ENCODE measurements at regions not wholly inside any gene's neighbourhood (a gene's known extent, or its start where the extent isn't known, plus 50 kb on each side); places are given as distances from the start of the nearest gene placed in this dataset.

- no peak for ATAC-seq
- intact Hi-C loops (cut with DNase I, micrococcal nuclease) = no loop called here
- no peak for DNase-seq
These were observed 263.8 kb upstream of the TLE4 start for GRCh38 chr9:79308012-79308411.

- intact Hi-C loops (cut with DNase I, micrococcal nuclease) = no loop called here
- no peak for ATAC-seq
- no peak for DNase-seq
These were observed 258.9 kb upstream of the TLE4 start for GRCh38 chr9:79312686-79313421.

DNA sequence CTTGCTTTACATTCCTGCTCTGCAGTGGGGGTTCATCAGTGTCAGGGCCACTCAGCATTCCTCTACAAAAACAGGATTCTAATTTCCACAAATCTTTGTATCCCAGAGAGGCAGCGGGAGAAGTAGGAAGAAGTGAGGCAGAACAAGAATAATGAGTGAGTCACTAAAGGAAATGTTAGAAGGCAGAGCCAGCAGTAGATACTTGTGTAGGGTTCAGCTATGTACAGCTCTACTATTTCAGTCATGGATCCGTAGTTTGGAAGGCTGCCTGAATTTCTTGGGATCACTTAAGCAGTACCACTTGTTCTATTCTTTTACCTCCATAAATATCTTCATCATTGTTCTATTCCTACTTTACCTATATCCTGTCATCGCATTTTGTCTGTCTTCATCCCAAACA, 246.3 kb upstream of the TLE4 start:
- ATAC-seq = no peak
- intact Hi-C loops (cut with DNase I, micrococcal nuclease) = no loop called here

GRCh38 chr9:79329861-79330260, 241.9 kb upstream of the TLE4 start:
- ATAC-seq (no peak), DNase-seq (no peak)
- intact Hi-C loops (cut with DNase I, micrococcal nuclease) = no loop called here

More for the DNA sequence above, 246.3 kb upstream of the TLE4 start:
- no peak for DNase-seq

DNA sequence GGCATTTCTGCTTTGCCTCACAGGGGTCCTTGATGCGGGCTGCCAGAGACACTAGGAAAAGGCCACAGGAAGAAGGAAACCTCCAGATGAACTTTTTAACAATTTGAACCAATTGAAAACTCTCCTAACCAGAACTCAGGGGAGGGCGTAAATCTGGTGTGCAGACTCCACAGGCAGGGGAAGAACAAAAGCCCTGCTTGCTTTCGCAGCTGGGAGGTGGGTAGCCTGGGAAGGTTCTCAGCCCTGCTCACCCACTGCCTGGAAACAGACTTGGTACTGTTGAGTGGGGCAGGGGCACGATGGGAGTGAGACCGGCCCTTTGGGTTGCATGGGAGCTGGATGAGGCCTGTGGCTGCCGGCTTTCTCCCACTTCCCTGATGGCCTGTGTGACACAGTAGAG, 237.8 kb upstream of the TLE4 start:
- intact Hi-C loops (cut with DNase I, micrococcal nuclease) = no loop called here
- no peak for ATAC-seq
- no peak for DNase-seq

DNA sequence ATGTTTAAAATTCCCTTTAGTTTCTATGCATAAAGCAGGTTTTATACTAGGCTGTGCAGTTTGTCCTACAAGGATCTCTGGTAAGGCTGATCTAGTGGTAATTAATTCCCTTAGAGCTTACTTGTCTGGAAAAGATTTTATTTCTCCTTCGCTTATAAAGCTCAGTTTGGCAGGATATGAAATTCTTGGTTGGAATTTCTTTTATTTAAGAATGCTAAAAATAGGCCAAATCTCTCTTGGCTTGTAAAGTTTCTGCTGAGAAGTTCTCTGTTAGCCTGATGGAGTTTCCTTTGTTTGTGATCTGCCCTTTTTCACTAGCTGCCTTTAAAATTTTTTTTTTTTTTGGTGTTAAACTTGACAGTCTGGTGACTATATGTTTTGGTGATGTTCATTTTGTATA, 237.1 kb upstream of the TLE4 start:
- no peak for DNase-seq
- intact Hi-C loops (cut with DNase I, micrococcal nuclease) = no loop called here
- no peak for ATAC-seq

GRCh38 chr9:79335987-79336386, 235.8 kb upstream of the TLE4 start:
- intact Hi-C loops (cut with DNase I, micrococcal nuclease) = no loop called here
- ATAC-seq (no peak), DNase-seq (no peak)

- ATAC-seq = no peak
- intact Hi-C loops (cut with DNase I, micrococcal nuclease) = no loop called here
- DNase-seq = no peak
These were observed 230.2 kb upstream of the TLE4 start for GRCh38 chr9:79341561-79341960.

DNA sequence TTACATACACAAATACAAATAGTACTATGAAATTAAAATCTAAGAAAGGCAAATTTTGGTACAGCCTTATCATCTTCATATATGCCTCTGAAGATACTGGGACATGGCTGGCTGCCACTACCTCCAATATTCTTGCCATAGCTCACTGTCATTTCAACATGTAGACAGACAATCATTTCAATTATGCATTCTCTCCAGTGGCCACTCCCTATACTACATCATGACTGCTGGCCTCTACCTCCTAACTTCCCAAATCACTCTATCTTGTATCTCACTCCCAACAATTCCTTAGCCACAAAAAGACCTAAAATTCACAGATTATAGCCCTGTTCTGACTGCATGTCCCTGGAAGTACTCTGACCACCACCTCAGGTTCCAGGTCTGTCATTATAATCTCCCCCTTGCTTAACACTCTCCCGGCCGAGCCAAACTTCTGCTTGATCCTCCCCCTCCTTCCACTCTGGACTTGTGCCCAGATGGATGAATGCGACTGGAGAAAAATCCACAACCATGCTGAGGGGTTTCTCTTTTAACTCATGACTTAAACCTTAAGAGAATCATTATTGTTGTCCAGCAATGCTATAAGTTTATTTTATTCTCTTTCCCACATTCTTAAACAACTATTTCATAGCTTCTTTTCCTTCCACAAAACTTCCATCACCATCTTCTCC, 225.3 kb upstream of the TLE4 start:
- ATAC-seq (no peak), DNase-seq (no peak)
- intact Hi-C loops (cut with DNase I, micrococcal nuclease) = no loop called here

GRCh38 chr9:79352322-79352721, 219.4 kb upstream of the TLE4 start:
- no peak for DNase-seq
- intact Hi-C loops (cut with DNase I, micrococcal nuclease) = no loop called here
- ATAC-seq = no peak

- DNase-seq (no peak), ATAC-seq (no peak)
- intact Hi-C loops (cut with DNase I, micrococcal nuclease) = no loop called here
These were observed 217.8 kb upstream of the TLE4 start for GRCh38 chr9:79353856-79354520.

DNA sequence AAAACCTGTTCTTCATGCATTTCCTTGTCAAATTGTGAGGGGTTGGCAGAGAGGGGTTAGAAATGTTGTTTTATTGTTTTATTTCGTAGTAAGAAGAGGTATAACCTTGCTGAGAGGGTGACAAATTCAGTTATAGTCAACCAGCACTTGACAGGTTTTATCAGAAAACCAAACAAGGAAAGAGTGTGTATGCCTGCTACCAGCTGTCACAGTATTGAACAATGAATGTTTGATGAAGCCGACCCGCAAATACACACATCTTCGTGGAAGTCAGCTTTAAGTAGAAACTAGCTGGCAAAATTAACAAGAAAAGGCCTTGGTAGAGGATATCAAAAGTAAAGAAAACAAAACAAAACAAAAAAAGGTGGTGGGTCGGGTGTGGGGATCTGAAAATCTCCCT, 214.6 kb upstream of the TLE4 start:
- ATAC-seq = peak; percentile 91
- no peak for DNase-seq

GRCh38 chr9:79357616-79358015, 214.1 kb upstream of the TLE4 start:
- ATAC-seq = peak; percentile 74
- DNase-seq = peak; percentile 18 to 41
- intact Hi-C loops (cut with DNase I, micrococcal nuclease) = no loop called here

More for the DNA sequence above, 214.6 kb upstream of the TLE4 start:
- intact Hi-C loops (cut with DNase I, micrococcal nuclease) = no loop called here

- DNase-seq (no peak), ATAC-seq (no peak)
- intact Hi-C loops (cut with DNase I, micrococcal nuclease) = no loop called here
These were observed 211.1 kb upstream of the TLE4 start for GRCh38 chr9:79360387-79361347.

DNA sequence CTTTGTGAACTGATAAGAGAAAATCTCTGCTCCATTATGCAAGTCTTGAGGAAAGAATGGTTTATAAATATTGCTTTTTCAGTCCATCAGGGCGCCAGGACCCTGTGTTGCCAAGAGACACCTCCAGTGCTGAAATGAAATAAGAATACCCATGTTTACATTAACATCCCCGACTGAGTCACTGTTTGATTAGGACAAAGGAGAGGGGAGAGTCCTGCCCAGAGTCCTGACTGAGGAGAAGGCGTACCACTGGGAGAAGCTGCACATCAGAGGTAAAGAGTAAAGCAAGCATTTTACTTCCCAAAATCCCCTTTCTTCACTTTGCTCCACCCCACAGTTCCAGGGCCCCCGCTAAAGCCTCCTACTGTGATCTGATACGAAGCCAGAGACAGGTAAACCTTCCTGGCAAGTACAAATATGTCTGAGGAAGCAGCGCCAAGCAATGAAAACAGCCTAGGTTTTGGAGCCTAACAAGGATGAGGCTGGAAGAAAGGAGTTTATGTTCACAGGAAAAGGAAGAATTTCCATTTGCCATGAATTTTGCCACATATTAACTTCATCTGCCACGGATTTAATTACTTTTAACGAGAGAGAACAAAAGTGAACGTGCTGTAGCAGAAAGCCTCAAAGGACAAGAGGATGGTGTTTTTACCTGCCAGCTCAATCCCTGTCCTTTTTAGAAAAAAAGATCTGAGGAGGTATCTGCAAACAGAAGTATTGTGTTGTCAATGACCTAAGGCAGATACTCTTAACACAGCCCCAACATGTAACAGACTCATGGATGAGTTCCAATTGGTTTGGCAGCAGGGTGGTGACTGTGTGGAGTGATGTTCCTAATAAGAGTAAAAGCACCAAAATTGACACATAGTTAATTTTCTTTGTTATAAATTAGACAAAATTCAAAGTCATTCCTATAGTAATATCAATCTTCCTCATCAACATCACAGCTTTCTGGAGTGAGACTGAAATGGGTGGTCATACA, 209.4 kb upstream of the TLE4 start:
- intact Hi-C loops (cut with DNase I, micrococcal nuclease) = no loop called here
- DNase-seq = no peak
- ATAC-seq = no peak

- ATAC-seq (no peak), DNase-seq (no peak)
- intact Hi-C loops (cut with DNase I, micrococcal nuclease) = no loop called here
These were observed 202.1 kb upstream of the TLE4 start for GRCh38 chr9:79369676-79370075.

- ATAC-seq (no peak), DNase-seq (no peak)
- intact Hi-C loops (cut with DNase I, micrococcal nuclease) = no loop called here
These were observed 200.5 kb upstream of the TLE4 start for GRCh38 chr9:79371301-79371700.

DNA sequence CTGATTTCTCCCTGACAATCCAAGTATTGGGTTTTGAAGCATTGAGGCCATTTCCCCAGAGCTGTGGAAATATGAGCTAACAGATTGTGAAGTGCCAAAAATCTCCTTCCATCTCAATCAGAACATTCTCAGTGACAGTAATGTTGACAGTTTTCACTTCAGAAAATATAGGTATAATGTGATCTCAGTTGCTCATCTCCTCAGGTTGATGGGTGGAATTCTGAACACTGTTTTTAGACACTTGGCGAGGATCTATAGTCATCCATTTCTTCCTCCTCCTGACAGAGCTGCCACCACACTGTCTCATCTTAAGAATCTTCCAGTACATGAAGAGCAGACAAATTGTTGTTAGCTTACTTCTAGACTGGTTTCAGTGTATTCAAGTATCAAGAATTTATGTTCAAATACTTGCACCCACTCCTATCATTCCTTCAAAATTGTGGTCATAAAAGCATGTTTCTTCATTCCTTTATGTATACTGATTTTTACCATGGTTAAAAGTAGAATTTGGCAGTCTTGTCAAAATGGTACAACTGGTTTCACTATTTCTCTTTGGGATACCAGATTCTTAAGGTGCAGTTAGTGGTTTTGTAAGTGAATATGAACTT, 199.7 kb upstream of the TLE4 start:
- intact Hi-C loops (cut with DNase I, micrococcal nuclease) = no loop called here
- ATAC-seq = no peak
- no peak for DNase-seq

Data from left colon (tissue), 2 donors.